Naive B cell (primary cell): ENCODE measurements at regions not wholly inside any gene's neighbourhood (a gene's known extent, or its start where the extent isn't known, plus 50 kb on each side); places are given as distances from the start of the nearest gene placed in this dataset.

Source experiments
- ATAC-seq, 2 donors: fragments of 150-1000 bp; cut with Tn5 transposase; 2 replicates each; pipeline ENCODE4 v1.10.0; 2021; ENCODE audit warnings: low read depth in 2 of 2, mild to moderate bottlenecking in 2 of 2, moderate library complexity in 2 of 2
- DNase-seq: peaks from one replicate; pipeline ENCODE4 v3.0.0; 2022
- H3K27ac Mint-ChIP-seq, 6 donors: one replicate each; pipeline ENCODE4 v1.8.0; 2020 to 2022; ENCODE audit warnings: mild to moderate bottlenecking in 6 of 6, mixed read lengths in 6 of 6, moderate library complexity in 5 of 6, inconsistent platforms in 2 of 6
- H3K27me3 Mint-ChIP-seq, 3 donors: one replicate each; pipeline ENCODE4 v1.8.0; 2021 to 2022; ENCODE audit warnings: mixed read lengths in 3 of 3, mild to moderate bottlenecking in 1 of 3
- H3K36me3 Mint-ChIP-seq, 2 donors: one replicate each; pipeline ENCODE4 v1.8.0; 2020 to 2022; ENCODE audit warnings: mixed read lengths in 2 of 2, inconsistent platforms in 1 of 2, mild to moderate bottlenecking in 1 of 2
- H3K4me1 Mint-ChIP-seq, 3 donors: one replicate each; pipeline ENCODE4 v1.8.0; 2020 to 2022; ENCODE audit warnings: mixed read lengths in 3 of 3, inconsistent platforms in 1 of 3, mild to moderate bottlenecking in 1 of 3, moderate library complexity in 1 of 3
- H3K4me3 Mint-ChIP-seq, 8 donors: one replicate each; pipeline ENCODE4 v1.8.0; 2020 to 2022; ENCODE audit warnings: mild to moderate bottlenecking in 8 of 8, mixed read lengths in 8 of 8, moderate library complexity in 8 of 8, inconsistent platforms in 2 of 8
- H3K9me3 Mint-ChIP-seq, 7 donors: one replicate each; pipeline ENCODE4 v1.8.0; 2020 to 2022; ENCODE audit warnings: mixed read lengths in 7 of 7, mild to moderate bottlenecking in 5 of 7, inconsistent platforms in 2 of 7, moderate library complexity in 1 of 7

DNA sequence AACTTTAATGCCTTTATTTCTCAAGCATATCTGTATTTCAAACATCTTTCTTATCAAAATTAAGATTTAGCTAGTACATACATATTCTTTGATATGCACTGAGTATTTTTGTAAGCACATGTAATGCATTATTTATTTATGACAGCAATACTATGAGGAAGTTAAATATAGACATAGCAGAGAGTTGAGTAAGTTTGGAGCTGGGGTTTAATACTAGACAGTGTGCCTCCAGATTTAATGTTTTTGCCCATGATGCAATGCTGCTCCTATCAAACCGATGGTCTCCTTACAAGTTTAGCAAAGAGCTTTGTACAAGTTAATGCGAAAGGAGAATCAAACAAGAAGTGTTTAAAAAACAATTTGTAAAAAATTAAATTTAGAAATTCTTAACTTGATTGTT lies 826.6 kb upstream of the MGAT4C start:
- Mint-ChIP-seq H3K9me3 (peaks cover 0 to 4% (median 0%) of the 10 kb centered on the region in 7 donors), H3K27ac (no peak overlapping the region)

GRCh38 chr12:87074781-87075180 lies 818.6 kb upstream of the MGAT4C start:
- no peak for ATAC-seq
- no peak overlapping the region for H3K27ac Mint-ChIP-seq
- H3K27me3 Mint-ChIP-seq = no peaks in the 10 kb centered on the region
- no peaks in the 10 kb centered on the region for H3K36me3 Mint-ChIP-seq
- H3K9me3 Mint-ChIP-seq = peaks cover 7 to 20% (median 12%) of the 10 kb centered on the region in 7 donors
- H3K4me1 Mint-ChIP-seq = no peaks in the 10 kb centered on the region
- DNase-seq = no peak
- H3K4me3 Mint-ChIP-seq = no peak overlapping the region

More for the DNA sequence above, 826.6 kb upstream of the MGAT4C start:
- ATAC-seq = no peak
- DNase-seq = no peak
- Mint-ChIP-seq H3K36me3 (no peaks in the 10 kb centered on the region), H3K27me3 (no peaks in the 10 kb centered on the region), H3K4me3 (no peak overlapping the region), H3K4me1 (no peaks in the 10 kb centered on the region)

DNA sequence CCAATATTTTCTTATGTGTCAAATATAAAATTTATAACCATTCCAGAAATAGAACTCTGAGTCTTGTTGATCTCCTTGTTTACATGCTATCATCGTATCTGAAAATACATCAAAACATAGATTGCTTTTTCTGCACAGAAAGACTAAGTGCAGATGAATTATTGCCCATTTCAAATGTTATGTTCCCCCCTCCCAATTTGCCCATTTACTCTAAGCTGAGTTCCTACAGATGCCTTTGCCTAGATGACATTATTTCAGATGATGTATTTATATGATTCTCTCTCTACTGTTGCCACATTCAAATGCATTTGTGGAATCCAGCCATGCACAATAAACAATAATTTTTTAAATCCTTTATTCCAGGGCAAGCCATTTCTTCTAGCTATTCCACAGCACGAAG lies 810.1 kb upstream of the MGAT4C start:
- Mint-ChIP-seq H3K9me3 (peaks cover 0 to 13% (median 2%) of the 10 kb centered on the region in 7 donors), H3K4me1 (no peaks in the 10 kb centered on the region), H3K4me3 (no peak overlapping the region), H3K27ac (no peak overlapping the region), H3K36me3 (no peaks in the 10 kb centered on the region), H3K27me3 (no peaks in the 10 kb centered on the region)
- DNase-seq (no peak), ATAC-seq (no peak)

GRCh38 chr12:87059231-87059630 lies 803.0 kb upstream of the MGAT4C start:
- no peaks in the 10 kb centered on the region for H3K27me3 Mint-ChIP-seq
- ATAC-seq = no peak
- peaks cover 0 to 11% (median 0%) of the 10 kb centered on the region in 7 donors for H3K9me3 Mint-ChIP-seq
- no peak overlapping the region for H3K4me3 Mint-ChIP-seq
- no peaks in the 10 kb centered on the region for H3K4me1 Mint-ChIP-seq
- no peaks in the 10 kb centered on the region for H3K36me3 Mint-ChIP-seq
- no peak overlapping the region for H3K27ac Mint-ChIP-seq
- DNase-seq = no peak

DNA sequence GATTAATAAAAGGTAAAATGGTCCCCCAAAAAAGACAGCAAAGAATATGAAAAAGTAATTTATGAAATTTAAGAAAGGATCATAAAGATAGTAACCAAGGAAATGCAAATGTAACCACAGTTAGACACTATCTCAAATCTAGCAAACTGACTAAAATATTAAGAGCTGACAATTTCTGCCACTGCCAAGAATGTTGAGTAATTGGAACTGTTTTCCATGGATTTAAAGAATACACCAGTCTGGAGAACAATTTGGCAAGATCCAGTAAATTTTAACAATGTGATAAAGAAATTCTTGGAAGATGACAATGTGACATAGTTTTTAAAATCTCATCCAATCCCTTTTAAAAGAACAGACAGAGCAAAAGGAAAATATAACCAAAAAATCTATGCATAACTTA lies 798.0 kb upstream of the MGAT4C start:
- Mint-ChIP-seq H3K27ac (no peak overlapping the region), H3K4me3 (no peak overlapping the region), H3K27me3 (no peaks in the 10 kb centered on the region), H3K36me3 (no peaks in the 10 kb centered on the region), H3K4me1 (no peaks in the 10 kb centered on the region), H3K9me3 (peaks cover 0 to 2% (median 0%) of the 10 kb centered on the region in 7 donors)
- ATAC-seq (no peak), DNase-seq (no peak)

DNA sequence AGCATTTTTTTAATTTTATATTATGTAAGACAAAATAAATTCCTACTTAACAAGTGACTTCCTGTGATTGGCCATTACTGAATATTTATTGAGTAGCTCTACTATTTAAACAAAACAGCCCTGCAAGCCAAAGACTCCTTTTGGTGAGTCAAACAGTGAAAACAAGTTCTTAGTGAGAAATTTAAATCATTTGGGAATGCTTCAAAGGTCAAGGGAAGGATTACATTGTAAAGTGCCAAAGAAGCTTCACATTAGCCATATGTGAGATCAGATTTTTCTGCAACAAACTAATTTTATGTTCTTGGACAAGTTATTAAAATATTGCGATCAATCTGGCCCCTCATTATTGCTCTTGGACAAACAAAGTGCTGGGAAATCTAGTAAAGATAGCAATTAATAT lies 795.4 kb upstream of the MGAT4C start:
- Mint-ChIP-seq H3K36me3 (no peaks in the 10 kb centered on the region), H3K4me3 (no peak overlapping the region), H3K27me3 (no peaks in the 10 kb centered on the region), H3K9me3 (peaks cover 0 to 2% (median 0%) of the 10 kb centered on the region in 7 donors), H3K4me1 (no peaks in the 10 kb centered on the region), H3K27ac (no peak overlapping the region)
- DNase-seq (no peak), ATAC-seq (no peak)

GRCh38 chr12:87047691-87048090 lies 791.5 kb upstream of the MGAT4C start:
- Mint-ChIP-seq H3K4me3 (no peak overlapping the region), H3K36me3 (no peaks in the 10 kb centered on the region)

GRCh38 chr12:87039536-87039935 lies 783.3 kb upstream of the MGAT4C start:
- H3K36me3 Mint-ChIP-seq = no peaks in the 10 kb centered on the region
- no peak for ATAC-seq
- no peak for DNase-seq
- no peak overlapping the region for H3K27ac Mint-ChIP-seq
- no peaks in the 10 kb centered on the region for H3K4me1 Mint-ChIP-seq
- peaks cover 0 to 3% (median 0%) of the 10 kb centered on the region in 7 donors for H3K9me3 Mint-ChIP-seq
- no peaks in the 10 kb centered on the region for H3K27me3 Mint-ChIP-seq
- H3K4me3 Mint-ChIP-seq = no peak overlapping the region

More at GRCh38 chr12:87047691-87048090, 791.5 kb upstream of the MGAT4C start:
- Mint-ChIP-seq H3K27me3 (no peaks in the 10 kb centered on the region), H3K9me3 (peaks cover 0 to 1% (median 0%) of the 10 kb centered on the region in 7 donors), H3K4me1 (no peaks in the 10 kb centered on the region), H3K27ac (no peak overlapping the region)
- ATAC-seq = no peak
- DNase-seq = no peak

DNA sequence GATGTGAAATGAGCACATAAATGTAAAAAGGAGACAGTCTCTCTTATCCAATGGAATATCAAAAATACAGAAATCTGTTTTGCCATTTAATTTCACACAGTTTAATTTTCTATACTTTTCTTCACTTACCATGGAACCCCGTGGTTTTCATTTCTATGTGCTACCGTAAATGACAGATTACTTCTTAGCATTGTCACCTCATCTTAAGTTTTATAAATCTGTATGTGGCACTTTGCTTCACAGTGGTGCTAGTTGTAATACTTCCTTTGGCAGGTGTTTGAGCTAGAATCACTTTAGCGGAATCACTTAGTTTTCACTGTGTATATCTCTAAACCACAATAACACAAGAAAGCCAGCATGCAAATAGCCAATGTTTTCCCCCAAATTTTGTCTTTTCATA lies 781.9 kb upstream of the MGAT4C start:
- ATAC-seq (no peak), DNase-seq (no peak)
- Mint-ChIP-seq H3K9me3 (peaks cover 0 to 3% (median 0%) of the 10 kb centered on the region in 7 donors), H3K4me3 (no peak overlapping the region), H3K36me3 (no peaks in the 10 kb centered on the region), H3K27me3 (no peaks in the 10 kb centered on the region), H3K27ac (no peak overlapping the region), H3K4me1 (no peaks in the 10 kb centered on the region)

- H3K36me3 Mint-ChIP-seq = no peaks in the 10 kb centered on the region
- DNase-seq = no peak
- ATAC-seq = no peak
- no peaks in the 10 kb centered on the region for H3K4me1 Mint-ChIP-seq
- peaks cover 0 to 10% (median 4%) of the 10 kb centered on the region in 7 donors for H3K9me3 Mint-ChIP-seq
- H3K27ac Mint-ChIP-seq = peak overlapping the region in 1 of 6 donors; percentile 21
- H3K27me3 Mint-ChIP-seq = no peaks in the 10 kb centered on the region
- H3K4me3 Mint-ChIP-seq = no peak overlapping the region
These were observed 769.8 kb upstream of the MGAT4C start for GRCh38 chr12:87025976-87026375.

- peaks cover 0 to 8% of the 10 kb centered on the region in 2 donors for H3K36me3 Mint-ChIP-seq
- no peaks in the 10 kb centered on the region for H3K4me1 Mint-ChIP-seq
- no peak for ATAC-seq
- H3K4me3 Mint-ChIP-seq = no peak overlapping the region
- peaks cover 5 to 11% (median 8%) of the 10 kb centered on the region in 7 donors for H3K9me3 Mint-ChIP-seq
- DNase-seq = no peak
- no peaks in the 10 kb centered on the region for H3K27me3 Mint-ChIP-seq
- H3K27ac Mint-ChIP-seq = no peak overlapping the region
These were observed 765.2 kb upstream of the MGAT4C start for GRCh38 chr12:87021400-87021799.

DNA sequence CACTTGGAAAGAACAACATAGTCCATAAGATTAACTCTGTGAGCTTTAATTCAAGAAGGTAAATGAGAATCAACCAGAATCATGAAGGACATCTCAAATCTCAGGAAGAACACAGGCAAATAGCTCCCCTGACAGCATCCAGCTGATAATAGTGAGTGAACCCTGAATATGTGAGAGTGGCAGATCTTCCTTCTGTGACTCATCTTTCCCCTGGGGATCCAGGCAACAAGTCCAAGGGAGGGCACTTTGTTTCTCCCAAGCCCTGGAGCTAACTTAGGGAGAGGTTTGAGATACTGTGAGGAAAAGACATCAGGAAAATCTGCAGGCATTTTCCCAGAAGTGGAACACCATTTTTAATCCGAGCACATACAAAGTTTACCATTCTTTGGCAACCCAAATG lies 763.9 kb upstream of the MGAT4C start:
- peaks cover 4 to 19% (median 9%) of the 10 kb centered on the region in 7 donors for H3K9me3 Mint-ChIP-seq
- H3K4me1 Mint-ChIP-seq = no peaks in the 10 kb centered on the region
- no peak overlapping the region for H3K27ac Mint-ChIP-seq
- DNase-seq = no peak
- no peak for ATAC-seq
- no peak overlapping the region for H3K4me3 Mint-ChIP-seq
- H3K27me3 Mint-ChIP-seq = no peaks in the 10 kb centered on the region
- H3K36me3 Mint-ChIP-seq = peaks cover 0 to 11% of the 10 kb centered on the region in 2 donors

DNA sequence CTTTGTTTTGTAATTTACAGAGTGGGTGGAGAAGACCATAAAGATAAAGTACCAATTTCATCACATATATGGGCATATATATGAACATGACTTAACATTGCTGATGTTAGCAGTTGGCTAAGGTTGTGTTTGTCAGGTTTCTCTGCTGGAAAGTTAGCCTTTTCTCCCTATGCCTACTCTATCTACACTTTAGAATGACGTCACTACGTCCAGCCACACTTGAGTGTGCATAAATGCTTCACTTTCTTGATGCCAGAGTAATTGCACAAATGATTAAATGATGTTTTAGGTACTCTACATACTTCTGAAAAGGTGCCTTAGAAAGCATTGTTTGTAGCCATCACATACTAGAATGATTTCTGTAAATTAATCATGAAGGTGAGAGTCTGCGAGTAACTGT lies 759.2 kb upstream of the MGAT4C start:
- Mint-ChIP-seq H3K27ac (no peak overlapping the region), H3K4me3 (no peak overlapping the region), H3K36me3 (peaks cover 0 to 11% of the 10 kb centered on the region in 2 donors), H3K27me3 (no peaks in the 10 kb centered on the region), H3K4me1 (no peaks in the 10 kb centered on the region), H3K9me3 (peaks cover 4 to 19% (median 9%) of the 10 kb centered on the region in 7 donors)
- DNase-seq (no peak), ATAC-seq (no peak)

- peaks cover 0 to 21% (median 0%) of the 10 kb centered on the region in 7 donors for H3K9me3 Mint-ChIP-seq
- H3K27ac Mint-ChIP-seq = no peak overlapping the region
- H3K36me3 Mint-ChIP-seq = no peaks in the 10 kb centered on the region
- H3K4me1 Mint-ChIP-seq = no peaks in the 10 kb centered on the region
- no peak overlapping the region for H3K4me3 Mint-ChIP-seq
- no peaks in the 10 kb centered on the region for H3K27me3 Mint-ChIP-seq
- no peak for ATAC-seq
- DNase-seq = no peak
These were observed 752.7 kb upstream of the MGAT4C start for GRCh38 chr12:87008785-87009384.

DNA sequence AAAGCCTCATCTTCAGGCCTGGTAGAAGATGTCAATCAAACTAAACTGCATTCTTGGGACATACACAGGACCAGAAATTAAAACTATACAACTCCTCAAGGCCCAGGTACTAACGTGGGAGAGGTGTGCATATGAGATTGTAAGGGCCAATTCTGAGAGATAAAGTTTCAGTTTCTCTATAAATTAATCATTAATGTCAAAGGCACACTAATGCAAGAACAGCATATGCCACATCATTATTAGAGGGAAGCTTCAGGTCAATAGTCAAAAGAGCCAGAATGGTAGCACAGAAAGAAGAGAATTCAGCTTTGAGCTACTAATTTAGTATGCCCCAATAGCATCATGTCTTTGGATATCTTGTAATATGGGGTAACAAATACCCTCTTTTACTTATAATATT lies 744.9 kb upstream of the MGAT4C start:
- DNase-seq = no peak
- H3K4me1 Mint-ChIP-seq = no peaks in the 10 kb centered on the region
- peaks cover 0 to 4% of the 10 kb centered on the region in 2 donors for H3K36me3 Mint-ChIP-seq
- H3K27me3 Mint-ChIP-seq = no peaks in the 10 kb centered on the region
- no peak overlapping the region for H3K27ac Mint-ChIP-seq
- no peak overlapping the region for H3K4me3 Mint-ChIP-seq
- peaks cover 0 to 28% (median 5%) of the 10 kb centered on the region in 7 donors for H3K9me3 Mint-ChIP-seq
- no peak for ATAC-seq
